GM23338 (cell line): ENCODE measurements at regions not wholly inside any gene's neighbourhood (a gene's known extent, or its start where the extent isn't known, plus 50 kb on each side); places are given as distances from the start of the nearest gene placed in this dataset.

ENCODE experiments used
- EZH2 ChIP-seq: fragments of 200-600 bp; sonication (generic); IDR thresholded peaks from one replicate; pipeline ENCODE4 v1.8.0; 2017; ENCODE audit warnings: antibody characterized with exemption, mild to moderate bottlenecking, low read depth; ENCODE audit not compliant: unreplicated experiment
- TF ChIP-seq, protein P1 (sequence below), 2 experiments: fragments of 200-600 bp in 1 of 2; sonication (generic) in 1 of 2; conservative IDR thresholded peaks; 2 replicates each; pipeline versions ENCODE4 v1.5.1 to v1.6.1; 2016 to 2017; ENCODE audit warnings: antibody characterized with exemption in 2 of 2, low read depth in 2 of 2, mild to moderate bottlenecking in 2 of 2, moderate library complexity in 1 of 2
- TF ChIP-seq, protein P2 (sequence below): fragments of 250-450 bp; sonication (Bioruptor Pico); IDR thresholded peaks from 2 replicates; pipeline ENCODE4 v1.5.0; 2020; ENCODE audit warnings: mild to moderate bottlenecking, moderate library complexity

DNA sequence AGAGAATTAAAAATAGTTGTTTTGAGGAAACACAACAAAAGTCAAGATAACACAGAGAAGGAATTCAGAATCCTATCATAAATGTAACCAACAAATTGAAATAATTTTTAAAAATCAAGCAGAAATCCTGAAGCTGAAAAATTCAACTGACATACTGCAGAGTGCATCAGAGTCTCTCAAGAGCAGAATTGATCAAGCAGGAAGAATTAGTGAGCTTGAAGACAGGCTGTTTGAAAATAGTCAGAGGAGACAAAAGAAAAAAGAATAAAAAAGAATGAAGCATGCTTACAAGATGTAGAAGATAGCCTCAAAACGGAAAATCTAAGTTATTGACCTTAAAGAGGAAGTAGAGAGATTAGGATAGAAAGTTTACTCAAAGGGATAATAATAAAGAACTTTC, 65.8 kb upstream of the PPP2R5C start:
- TF ChIP-seq, protein P1, sequence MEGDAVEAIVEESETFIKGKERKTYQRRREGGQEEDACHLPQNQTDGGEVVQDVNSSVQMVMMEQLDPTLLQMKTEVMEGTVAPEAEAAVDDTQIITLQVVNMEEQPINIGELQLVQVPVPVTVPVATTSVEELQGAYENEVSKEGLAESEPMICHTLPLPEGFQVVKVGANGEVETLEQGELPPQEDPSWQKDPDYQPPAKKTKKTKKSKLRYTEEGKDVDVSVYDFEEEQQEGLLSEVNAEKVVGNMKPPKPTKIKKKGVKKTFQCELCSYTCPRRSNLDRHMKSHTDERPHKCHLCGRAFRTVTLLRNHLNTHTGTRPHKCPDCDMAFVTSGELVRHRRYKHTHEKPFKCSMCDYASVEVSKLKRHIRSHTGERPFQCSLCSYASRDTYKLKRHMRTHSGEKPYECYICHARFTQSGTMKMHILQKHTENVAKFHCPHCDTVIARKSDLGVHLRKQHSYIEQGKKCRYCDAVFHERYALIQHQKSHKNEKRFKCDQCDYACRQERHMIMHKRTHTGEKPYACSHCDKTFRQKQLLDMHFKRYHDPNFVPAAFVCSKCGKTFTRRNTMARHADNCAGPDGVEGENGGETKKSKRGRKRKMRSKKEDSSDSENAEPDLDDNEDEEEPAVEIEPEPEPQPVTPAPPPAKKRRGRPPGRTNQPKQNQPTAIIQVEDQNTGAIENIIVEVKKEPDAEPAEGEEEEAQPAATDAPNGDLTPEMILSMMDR (conservative IDR thresholded peaks at IDR 0.05; ENCODE audit: low read depth in 2 of 2): no peak
- TF ChIP-seq EZH2: no peak
- TF ChIP-seq, protein P2, sequence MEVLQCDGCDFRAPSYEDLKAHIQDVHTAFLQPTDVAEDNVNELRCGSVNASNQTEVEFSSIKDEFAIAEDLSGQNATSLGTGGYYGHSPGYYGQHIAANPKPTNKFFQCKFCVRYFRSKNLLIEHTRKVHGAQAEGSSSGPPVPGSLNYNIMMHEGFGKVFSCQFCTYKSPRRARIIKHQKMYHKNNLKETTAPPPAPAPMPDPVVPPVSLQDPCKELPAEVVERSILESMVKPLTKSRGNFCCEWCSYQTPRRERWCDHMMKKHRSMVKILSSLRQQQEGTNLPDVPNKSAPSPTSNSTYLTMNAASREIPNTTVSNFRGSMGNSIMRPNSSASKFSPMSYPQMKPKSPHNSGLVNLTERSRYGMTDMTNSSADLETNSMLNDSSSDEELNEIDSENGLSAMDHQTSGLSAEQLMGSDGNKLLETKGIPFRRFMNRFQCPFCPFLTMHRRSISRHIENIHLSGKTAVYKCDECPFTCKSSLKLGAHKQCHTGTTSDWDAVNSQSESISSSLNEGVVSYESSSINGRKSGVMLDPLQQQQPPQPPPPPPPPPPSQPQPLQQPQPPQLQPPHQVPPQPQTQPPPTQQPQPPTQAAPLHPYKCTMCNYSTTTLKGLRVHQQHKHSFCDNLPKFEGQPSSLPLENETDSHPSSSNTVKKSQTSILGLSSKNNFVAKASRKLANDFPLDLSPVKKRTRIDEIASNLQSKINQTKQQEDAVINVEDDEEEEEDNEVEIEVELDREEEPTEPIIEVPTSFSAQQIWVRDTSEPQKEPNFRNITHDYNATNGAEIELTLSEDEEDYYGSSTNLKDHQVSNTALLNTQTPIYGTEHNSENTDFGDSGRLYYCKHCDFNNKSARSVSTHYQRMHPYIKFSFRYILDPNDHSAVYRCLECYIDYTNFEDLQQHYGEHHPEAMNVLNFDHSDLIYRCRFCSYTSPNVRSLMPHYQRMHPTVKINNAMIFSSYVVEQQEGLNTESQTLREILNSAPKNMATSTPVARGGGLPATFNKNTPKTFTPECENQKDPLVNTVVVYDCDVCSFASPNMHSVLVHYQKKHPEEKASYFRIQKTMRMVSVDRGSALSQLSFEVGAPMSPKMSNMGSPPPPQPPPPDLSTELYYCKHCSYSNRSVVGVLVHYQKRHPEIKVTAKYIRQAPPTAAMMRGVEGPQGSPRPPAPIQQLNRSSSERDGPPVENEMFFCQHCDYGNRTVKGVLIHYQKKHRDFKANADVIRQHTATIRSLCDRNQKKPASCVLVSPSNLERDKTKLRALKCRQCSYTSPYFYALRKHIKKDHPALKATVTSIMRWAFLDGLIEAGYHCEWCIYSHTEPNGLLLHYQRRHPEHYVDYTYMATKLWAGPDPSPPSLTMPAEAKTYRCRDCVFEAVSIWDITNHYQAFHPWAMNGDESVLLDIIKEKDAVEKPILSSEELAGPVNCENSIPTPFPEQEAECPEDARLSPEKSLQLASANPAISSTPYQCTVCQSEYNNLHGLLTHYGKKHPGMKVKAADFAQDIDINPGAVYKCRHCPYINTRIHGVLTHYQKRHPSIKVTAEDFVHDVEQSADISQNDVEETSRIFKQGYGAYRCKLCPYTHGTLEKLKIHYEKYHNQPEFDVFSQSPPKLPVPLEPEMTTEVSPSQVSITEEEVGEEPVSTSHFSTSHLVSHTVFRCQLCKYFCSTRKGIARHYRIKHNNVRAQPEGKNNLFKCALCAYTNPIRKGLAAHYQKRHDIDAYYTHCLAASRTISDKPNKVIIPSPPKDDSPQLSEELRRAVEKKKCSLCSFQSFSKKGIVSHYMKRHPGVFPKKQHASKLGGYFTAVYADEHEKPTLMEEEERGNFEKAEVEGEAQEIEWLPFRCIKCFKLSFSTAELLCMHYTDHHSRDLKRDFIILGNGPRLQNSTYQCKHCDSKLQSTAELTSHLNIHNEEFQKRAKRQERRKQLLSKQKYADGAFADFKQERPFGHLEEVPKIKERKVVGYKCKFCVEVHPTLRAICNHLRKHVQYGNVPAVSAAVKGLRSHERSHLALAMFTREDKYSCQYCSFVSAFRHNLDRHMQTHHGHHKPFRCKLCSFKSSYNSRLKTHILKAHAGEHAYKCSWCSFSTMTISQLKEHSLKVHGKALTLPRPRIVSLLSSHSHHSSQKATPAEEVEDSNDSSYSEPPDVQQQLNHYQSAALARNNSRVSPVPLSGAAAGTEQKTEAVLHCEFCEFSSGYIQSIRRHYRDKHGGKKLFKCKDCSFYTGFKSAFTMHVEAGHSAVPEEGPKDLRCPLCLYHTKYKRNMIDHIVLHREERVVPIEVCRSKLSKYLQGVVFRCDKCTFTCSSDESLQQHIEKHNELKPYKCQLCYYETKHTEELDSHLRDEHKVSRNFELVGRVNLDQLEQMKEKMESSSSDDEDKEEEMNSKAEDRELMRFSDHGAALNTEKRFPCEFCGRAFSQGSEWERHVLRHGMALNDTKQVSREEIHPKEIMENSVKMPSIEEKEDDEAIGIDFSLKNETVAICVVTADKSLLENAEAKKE (CRISPR knock-in tag): no peak
